SK-N-SH (cell line): ENCODE measurements at regions not wholly inside any gene's neighbourhood (a gene's known extent, or its start where the extent isn't known, plus 50 kb on each side); places are given as distances from the start of the nearest gene placed in this dataset.

Experiments used
- CTCF ChIA-PET: fragments of 300-600, 350-600 bp; formaldehyde crosslinking; extraction: SDS; loops from one replicate; lab custom pipeline; 2021; lab: Yijun Ruan, JAX
- POLR2A ChIA-PET: fragments of 350-600 bp; sonication (Branson Sonifier 250); formaldehyde crosslinking; extraction: SDS; loops from one replicate; lab custom pipeline; 2020; ENCODE audit warnings: antibody characterized with exemption, inconsistent platforms; lab: Yijun Ruan, JAX
- DNase-seq: peaks from one replicate; pipeline ENCODE4 v3.0.0; 2012
- H2AFZ ChIP-seq: fragments of 200-600 bp; sonication (generic); 2 replicates; pipeline ENCODE4 v1.8.1; 2016; ENCODE audit warnings: antibody characterized with exemption, mild to moderate bottlenecking, low read depth
- H3F3A ChIP-seq: fragments of 200-600 bp; sonication (generic); replicated peaks from 2 replicates; pipeline ENCODE3; 2016; ENCODE audit warnings: antibody characterized with exemption, mild to moderate bottlenecking; ENCODE audit not compliant: insufficient read depth
- H3K27ac ChIP-seq, 2 experiments: fragments of 200-500 bp in 1 of 2; fragments of 200-600 bp in 1 of 2; sonication (Bioruptor generic) in 1 of 2; sonication (generic), shearing (Covaris generic) in 1 of 2; 2 replicates each; pipeline versions ENCODE4 v1.5.1 to v1.6.1; 2014 to 2016; ENCODE audit warnings: low read depth in 2 of 2, inconsistent platforms in 1 of 2, low read length in 1 of 2, mild to moderate bottlenecking in 1 of 2, mixed read lengths in 1 of 2
- H3K27me3 ChIP-seq: fragments of 200-600 bp; sonication (generic), shearing (Covaris generic); 2 replicates; pipeline ENCODE4 v1.6.1; 2016; ENCODE audit warnings: mixed run types; ENCODE audit not compliant: insufficient read depth
- H3K36me3 ChIP-seq, 2 experiments: fragments of 200-500 bp in 1 of 2; fragments of 200-600 bp in 1 of 2; sonication (Bioruptor generic) in 1 of 2; sonication (generic) in 1 of 2; replicated peaks in 1 of 2; 2 replicates each; pipeline versions ENCODE3 to v1.5.1; 2014 to 2016; ENCODE audit warnings: low read length in 1 of 2, mild to moderate bottlenecking in 1 of 2; ENCODE audit not compliant: insufficient read depth in 2 of 2, control insufficient read depth in 1 of 2
- H3K4me1 ChIP-seq, 2 experiments: fragments of 200-500 bp in 1 of 2; fragments of 200-600 bp in 1 of 2; sonication (Bioruptor generic) in 1 of 2; sonication (generic), shearing (Covaris generic) in 1 of 2; 2 replicates each; pipeline versions ENCODE4 v1.5.1 to v1.6.1; 2014 to 2016; ENCODE audit warnings: low read depth in 1 of 2, low read length in 1 of 2, mixed run types in 1 of 2; ENCODE audit not compliant: insufficient read depth in 2 of 2, control insufficient read depth in 1 of 2
- H3K4me2 ChIP-seq: fragments of 200-600 bp; sonication (generic), shearing (Covaris generic); 2 replicates; pipeline ENCODE4 v1.6.1; 2017; ENCODE audit warnings: mixed run types
- H3K4me3 ChIP-seq, 2 experiments: fragments of 200-500 bp in 1 of 2; fragments of 200-600 bp in 1 of 2; sonication (Bioruptor generic) in 1 of 2; sonication (generic), shearing (Covaris generic) in 1 of 2; 2 replicates each; pipeline versions ENCODE4 v1.5.1 to v1.8.1; 2014 to 2016; ENCODE audit warnings: low read depth in 2 of 2, inconsistent platforms in 1 of 2, low read length in 1 of 2, mild to moderate bottlenecking in 1 of 2, mixed read lengths in 1 of 2, moderate library complexity in 1 of 2
- H3K79me2 ChIP-seq: fragments of 200-600 bp; sonication (generic); 2 replicates; pipeline ENCODE4 v1.8.1; 2017; ENCODE audit warnings: mild to moderate bottlenecking; ENCODE audit not compliant: insufficient read depth
- H3K9ac ChIP-seq: fragments of 200-600 bp; sonication (generic); 2 replicates; pipeline ENCODE4 v1.6.1; 2017; ENCODE audit warnings: mixed run types
- H3K9me2 ChIP-seq: fragments of 200-600 bp; sonication (generic); 2 replicates; pipeline ENCODE4 v1.6.1; 2017; ENCODE audit warnings: mixed run types
- H3K9me3 ChIP-seq: fragments of 200-600 bp; sonication (generic); 2 replicates; pipeline ENCODE4 v1.6.1; 2017; ENCODE audit warnings: mixed run types, mild to moderate bottlenecking, moderate library complexity
- H4K20me1 ChIP-seq: fragments of 200-600 bp; sonication (generic); 2 replicates; pipeline ENCODE4 v1.6.1; 2017; ENCODE audit warnings: mild to moderate bottlenecking, mixed run types; ENCODE audit not compliant: insufficient read depth
- ELF1 ChIP-seq: IDR thresholded peaks from 2 replicates; pipeline ENCODE4 v1.4.0; 2012
- EP300 ChIP-seq, 2 experiments: IDR thresholded peaks; 2 replicates each; pipeline versions ENCODE4 v1.4.0 to v1.6.1; 2012; ENCODE audit warnings: borderline replicate concordance in 1 of 2, low read depth in 1 of 2, low read length in 1 of 2
- FOXJ3 ChIP-seq: sonication (generic); formaldehyde crosslinking; IDR thresholded peaks from 2 replicates; pipeline ENCODE4 v1.5.1; 2020; ENCODE audit warnings: mild to moderate bottlenecking, missing genetic modification reagents
- FOXM1 ChIP-seq: IDR thresholded peaks from 2 replicates; pipeline ENCODE4 v1.4.0; 2012; ENCODE audit warnings: low read depth, mild to moderate bottlenecking
- GABPA ChIP-seq: IDR thresholded peaks from 2 replicates; pipeline ENCODE4 v1.4.0; 2012; ENCODE audit warnings: low read depth, mild to moderate bottlenecking
- GATA2 ChIP-seq: sonication (generic); formaldehyde crosslinking; IDR thresholded peaks from 2 replicates; pipeline ENCODE4 v1.5.0; 2020; ENCODE audit warnings: mild to moderate bottlenecking, missing genetic modification reagents
- JUND ChIP-seq: IDR thresholded peaks from 2 replicates; pipeline ENCODE4 v1.4.0; 2012
- MXI1 ChIP-seq: IDR thresholded peaks from 2 replicates; pipeline ENCODE4 v1.6.1; 2012; ENCODE audit warnings: mild to moderate bottlenecking, low read depth, low read length, improper control_type of control experiment
- PBX3 ChIP-seq: IDR thresholded peaks from 2 replicates; pipeline ENCODE4; 2012
- POLR2AphosphoS5 ChIP-seq: IDR thresholded peaks from 2 replicates; pipeline ENCODE4 v1.6.1; 2012; ENCODE audit warnings: low read depth, low read length
- RAD21 ChIP-seq: IDR thresholded peaks from 2 replicates; pipeline ENCODE4 v1.6.1; 2012; ENCODE audit warnings: mild to moderate bottlenecking, low read length
- RCOR1 ChIP-seq: fragments of 150-350 bp; IDR thresholded peaks from 2 replicates; pipeline ENCODE4 v1.6.1; 2017; ENCODE audit warnings: antibody characterized with exemption, low read length
- RXRA ChIP-seq: IDR thresholded peaks from 2 replicates; pipeline ENCODE4 v1.4.0; 2012; ENCODE audit warnings: low read depth, mild to moderate bottlenecking, borderline replicate concordance
- SMC3 ChIP-seq: IDR thresholded peaks from 2 replicates; pipeline ENCODE4 v1.6.1; 2012; ENCODE audit warnings: low read depth, low read length, improper control_type of control experiment
- YY1 ChIP-seq: IDR thresholded peaks from 2 replicates; pipeline ENCODE4 v1.4.0; 2012; ENCODE audit warnings: low read depth, mild to moderate bottlenecking
- ZBTB33 ChIP-seq: IDR thresholded peaks from 2 replicates; pipeline ENCODE4 v1.4.0; 2012; ENCODE audit warnings: low read depth, borderline replicate concordance
- WGBS: methylation state at CpG from one replicate; pipeline ENCODE4 v1.1.6; 2017; ENCODE audit warnings: low lambda C conversion rate; 5-methylcytosine and 5-hydroxymethylcytosine counted together

- Histone ChIP-seq H3K27me3 (no peaks in the 10 kb centered on the region), H3K9me3 (no peaks in the 10 kb centered on the region), H2AFZ (no peak overlapping the region), H3K4me3 (no peak overlapping the region), H3K36me3 (no peaks in the 10 kb centered on the region), H3K27ac (no peak overlapping the region), H3K4me2 (no peak overlapping the region), H3K9ac (no peak overlapping the region), H3K9me2 (no peaks in the 10 kb centered on the region), H3K79me2 (no peaks in the 10 kb centered on the region), H3K4me1 (peaks cover 0 to 8% of the 10 kb centered on the region in 2 experiments; a peak in 2 of 4 replicates), H4K20me1 (no peaks in the 10 kb centered on the region)
- CTCF ChIA-PET: interaction anchor here (1.3 to 9.9 kb wide), 2 partner anchors 295 to 796 kb away, joined by 4 to 156 read pairs; no protein-coding TSS in a partner anchor
- 54% methylated on average over 2 of the region's 2 CpGs for WGBS
- no peak for TF ChIP-seq RXRA
- TF ChIP-seq, all 33 proteins: peak for 0
- H3F3A ChIP-seq: no peaks in the 10 kb centered on the region
- POLR2A ChIA-PET: no interaction called here
- no peak for DNase-seq
Observed at GRCh38 chr15:47990821-47991220, 130.0 kb upstream of the SLC24A5 start.

GRCh38 chr15:47991357-47991756 lies 129.4 kb upstream of the SLC24A5 start:
- Histone ChIP-seq H3K4me1 (peaks cover 0 to 8% of the 10 kb centered on the region in 2 experiments; a peak in 2 of 4 replicates), H3K79me2 (no peaks in the 10 kb centered on the region), H4K20me1 (no peaks in the 10 kb centered on the region), H3F3A (no peaks in the 10 kb centered on the region), H2AFZ (no peak overlapping the region), H3K4me2 (no peak overlapping the region), H3K9me3 (no peaks in the 10 kb centered on the region), H3K9me2 (no peaks in the 10 kb centered on the region), H3K27ac (no peak overlapping the region), H3K4me3 (no peak overlapping the region), H3K27me3 (no peaks in the 10 kb centered on the region), H3K36me3 (no peaks in the 10 kb centered on the region), H3K9ac (no peak overlapping the region)
- CTCF ChIA-PET: interaction anchor here (0.6 to 9.9 kb wide), 2 partner anchors 148 to 796 kb away, joined by 4 to 156 read pairs; no protein-coding TSS in a partner anchor
- 47% methylated on average over 4 of the region's 4 CpGs for WGBS
- TF ChIP-seq RAD21 (no peak), SMC3 (no peak), RCOR1 (no peak), ZBTB33 (no peak), RXRA (no peak), POLR2AphosphoS5 (no peak), GATA2 (CRISPR knock-in tag) (no peak), EP300 (IDR thresholded peaks at IDR 0.05; ENCODE audit: borderline replicate concordance in 1 of 2, low read depth in 1 of 2, low read length in 1 of 2) (no peak), GABPA (no peak), JUND (no peak), FOXM1 (no peak), PBX3 (no peak), FOXJ3 (CRISPR knock-in tag) (no peak), MXI1 (no peak), YY1 (no peak), ELF1 (no peak)
- POLR2A ChIA-PET: no interaction called here
- no peak for DNase-seq
